Ishikawa (cell line): ENCODE measurements at regions not wholly inside any gene's neighbourhood (a gene's known extent, or its start where the extent isn't known, plus 50 kb on each side); places are given as distances from the start of the nearest gene placed in this dataset.

Source experiments
- CEBPB ChIP-seq: IDR thresholded peaks from 2 replicates; pipeline ENCODE4 v1.6.1; 2012
- CREB1 ChIP-seq: IDR thresholded peaks from 2 replicates; pipeline ENCODE4 v1.6.1; 2012; ENCODE audit warnings: low read depth
- EGR1 ChIP-seq: IDR thresholded peaks from 2 replicates; pipeline ENCODE4 v1.6.1; 2012
- EP300 ChIP-seq: IDR thresholded peaks from 2 replicates; pipeline ENCODE4 v1.6.1; 2012; ENCODE audit warnings: borderline replicate concordance
- FOXM1 ChIP-seq: IDR thresholded peaks from 2 replicates; pipeline ENCODE4 v1.6.1; 2012; ENCODE audit warnings: low read depth, borderline replicate concordance
- NFIC ChIP-seq: IDR thresholded peaks from 2 replicates; pipeline ENCODE4 v1.6.1; 2012
- RAD21 ChIP-seq: IDR thresholded peaks from 2 replicates; pipeline ENCODE4 v1.6.1; 2012; ENCODE audit warnings: low read depth
- TAF1 ChIP-seq: IDR thresholded peaks from 2 replicates; pipeline ENCODE4 v1.6.1; 2012; ENCODE audit warnings: low read depth, mild to moderate bottlenecking
- TCF12 ChIP-seq: IDR thresholded peaks from 2 replicates; pipeline ENCODE4 v1.6.1; 2012; ENCODE audit warnings: low read depth
- TEAD4 ChIP-seq: IDR thresholded peaks from 2 replicates; pipeline ENCODE4 v1.6.1; 2012
- YY1 ChIP-seq: IDR thresholded peaks from 2 replicates; pipeline ENCODE4 v1.6.1; 2012; ENCODE audit warnings: low read depth
- ZBTB7A ChIP-seq: IDR thresholded peaks from 2 replicates; pipeline ENCODE4 v1.6.1; 2012; ENCODE audit warnings: low read depth
- TF ChIP-seq, protein P1 (sequence below): IDR thresholded peaks from 2 replicates; pipeline ENCODE4 v1.6.1; 2012
- TF ChIP-seq, protein P2 (sequence below): IDR thresholded peaks from 2 replicates; pipeline ENCODE4 v1.6.1; 2012
- TF ChIP-seq, protein P3 (sequence below): IDR thresholded peaks from 2 replicates; pipeline ENCODE4 v1.6.1; 2012; ENCODE audit warnings: low read depth, mild to moderate bottlenecking

DNA sequence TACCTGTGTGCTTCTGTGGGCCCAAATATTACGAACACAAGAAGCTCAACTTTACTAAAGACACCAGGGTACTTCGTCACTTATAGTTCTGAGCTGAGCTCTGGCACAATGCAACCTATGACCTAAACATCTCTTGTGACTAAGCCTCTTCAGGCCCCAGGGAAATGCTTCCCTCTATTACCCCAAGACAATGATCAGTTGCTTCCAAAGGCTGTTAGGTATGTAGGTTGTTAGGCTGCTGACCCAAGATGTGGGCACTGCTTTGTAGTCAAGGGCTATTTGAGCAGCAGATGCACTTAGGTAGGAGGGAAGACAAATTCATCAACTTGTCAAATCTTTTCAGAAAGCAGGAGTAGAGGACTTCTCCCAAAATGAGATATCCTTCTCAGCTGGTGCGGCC lies 640.1 kb downstream of the EPHA4 start:
- no peak for TF ChIP-seq RAD21
- TF ChIP-seq ZBTB7A: no peak
- TF ChIP-seq TAF1: no peak
- TF ChIP-seq, protein P1, sequence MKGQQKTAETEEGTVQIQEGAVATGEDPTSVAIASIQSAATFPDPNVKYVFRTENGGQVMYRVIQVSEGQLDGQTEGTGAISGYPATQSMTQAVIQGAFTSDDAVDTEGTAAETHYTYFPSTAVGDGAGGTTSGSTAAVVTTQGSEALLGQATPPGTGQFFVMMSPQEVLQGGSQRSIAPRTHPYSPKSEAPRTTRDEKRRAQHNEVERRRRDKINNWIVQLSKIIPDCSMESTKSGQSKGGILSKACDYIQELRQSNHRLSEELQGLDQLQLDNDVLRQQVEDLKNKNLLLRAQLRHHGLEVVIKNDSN: no peak
- TF ChIP-seq YY1: no peak

- TF ChIP-seq CREB1 (no peak), NFIC (no peak), TEAD4 (no peak), FOXM1 (no peak), ZBTB7A (no peak), YY1 (no peak), TAF1 (no peak), TCF12 (no peak), EP300 (no peak), CEBPB (no peak), RAD21 (no peak), EGR1 (no peak)
- TF ChIP-seq, protein P1: no peak
- TF ChIP-seq, protein P2, sequence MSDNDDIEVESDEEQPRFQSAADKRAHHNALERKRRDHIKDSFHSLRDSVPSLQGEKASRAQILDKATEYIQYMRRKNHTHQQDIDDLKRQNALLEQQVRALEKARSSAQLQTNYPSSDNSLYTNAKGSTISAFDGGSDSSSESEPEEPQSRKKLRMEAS: no peak
- TF ChIP-seq, protein P3, sequence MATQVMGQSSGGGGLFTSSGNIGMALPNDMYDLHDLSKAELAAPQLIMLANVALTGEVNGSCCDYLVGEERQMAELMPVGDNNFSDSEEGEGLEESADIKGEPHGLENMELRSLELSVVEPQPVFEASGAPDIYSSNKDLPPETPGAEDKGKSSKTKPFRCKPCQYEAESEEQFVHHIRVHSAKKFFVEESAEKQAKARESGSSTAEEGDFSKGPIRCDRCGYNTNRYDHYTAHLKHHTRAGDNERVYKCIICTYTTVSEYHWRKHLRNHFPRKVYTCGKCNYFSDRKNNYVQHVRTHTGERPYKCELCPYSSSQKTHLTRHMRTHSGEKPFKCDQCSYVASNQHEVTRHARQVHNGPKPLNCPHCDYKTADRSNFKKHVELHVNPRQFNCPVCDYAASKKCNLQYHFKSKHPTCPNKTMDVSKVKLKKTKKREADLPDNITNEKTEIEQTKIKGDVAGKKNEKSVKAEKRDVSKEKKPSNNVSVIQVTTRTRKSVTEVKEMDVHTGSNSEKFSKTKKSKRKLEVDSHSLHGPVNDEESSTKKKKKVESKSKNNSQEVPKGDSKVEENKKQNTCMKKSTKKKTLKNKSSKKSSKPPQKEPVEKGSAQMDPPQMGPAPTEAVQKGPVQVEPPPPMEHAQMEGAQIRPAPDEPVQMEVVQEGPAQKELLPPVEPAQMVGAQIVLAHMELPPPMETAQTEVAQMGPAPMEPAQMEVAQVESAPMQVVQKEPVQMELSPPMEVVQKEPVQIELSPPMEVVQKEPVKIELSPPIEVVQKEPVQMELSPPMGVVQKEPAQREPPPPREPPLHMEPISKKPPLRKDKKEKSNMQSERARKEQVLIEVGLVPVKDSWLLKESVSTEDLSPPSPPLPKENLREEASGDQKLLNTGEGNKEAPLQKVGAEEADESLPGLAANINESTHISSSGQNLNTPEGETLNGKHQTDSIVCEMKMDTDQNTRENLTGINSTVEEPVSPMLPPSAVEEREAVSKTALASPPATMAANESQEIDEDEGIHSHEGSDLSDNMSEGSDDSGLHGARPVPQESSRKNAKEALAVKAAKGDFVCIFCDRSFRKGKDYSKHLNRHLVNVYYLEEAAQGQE: no peak
Observed at GRCh38 chr2:220935789-220936321, 636.2 kb downstream of the EPHA4 start.

GRCh38 chr2:220936641-220937197 lies 635.4 kb downstream of the EPHA4 start:
- TF ChIP-seq EGR1: no peak
- TF ChIP-seq, protein P1: no peak
- TF ChIP-seq FOXM1: no peak
- no peak for TF ChIP-seq NFIC
- TF ChIP-seq, protein P3: no peak
- no peak for TF ChIP-seq TCF12
- no peak for TF ChIP-seq EP300
- TF ChIP-seq, protein P2: no peak
- no peak for TF ChIP-seq CEBPB
- TF ChIP-seq TEAD4: no peak
- TF ChIP-seq CREB1: no peak
- TF ChIP-seq TAF1: no peak

DNA sequence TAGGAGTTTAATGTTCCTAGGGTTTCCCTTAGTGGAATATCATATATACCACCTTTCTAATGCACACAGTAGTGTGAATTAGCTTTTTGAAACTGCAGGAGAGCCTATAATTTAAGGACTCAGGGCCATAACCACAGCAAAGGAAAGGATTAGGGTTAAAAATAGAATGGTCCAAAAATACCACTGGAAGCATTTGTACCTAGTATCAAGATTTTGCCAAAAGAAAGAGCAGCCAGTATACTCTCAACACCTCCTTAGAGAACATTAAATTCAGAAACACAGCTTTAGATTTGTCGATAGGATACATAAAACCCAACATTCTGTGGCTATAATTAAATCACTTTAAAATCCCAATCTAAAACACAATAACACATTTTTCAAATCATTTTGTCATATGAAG lies 634.9 kb downstream of the EPHA4 start:
- no peak for TF ChIP-seq EP300
- TF ChIP-seq CEBPB: no peak
- TF ChIP-seq TEAD4: no peak
- no peak for TF ChIP-seq TAF1
- no peak for TF ChIP-seq ZBTB7A
- TF ChIP-seq FOXM1: no peak
- TF ChIP-seq YY1: no peak
- no peak for TF ChIP-seq TCF12
- no peak for TF ChIP-seq CREB1
- TF ChIP-seq, protein P3: no peak
- TF ChIP-seq RAD21: no peak
- TF ChIP-seq, protein P2: no peak
- TF ChIP-seq EGR1: no peak
- TF ChIP-seq NFIC: no peak
- TF ChIP-seq, protein P1: no peak
